ENCODE measurements at regions not wholly inside any gene's neighbourhood (a gene's known extent, or its start where the extent isn't known, plus 50 kb on each side); places are given as distances from the start of the nearest gene placed in this dataset.

DNA sequence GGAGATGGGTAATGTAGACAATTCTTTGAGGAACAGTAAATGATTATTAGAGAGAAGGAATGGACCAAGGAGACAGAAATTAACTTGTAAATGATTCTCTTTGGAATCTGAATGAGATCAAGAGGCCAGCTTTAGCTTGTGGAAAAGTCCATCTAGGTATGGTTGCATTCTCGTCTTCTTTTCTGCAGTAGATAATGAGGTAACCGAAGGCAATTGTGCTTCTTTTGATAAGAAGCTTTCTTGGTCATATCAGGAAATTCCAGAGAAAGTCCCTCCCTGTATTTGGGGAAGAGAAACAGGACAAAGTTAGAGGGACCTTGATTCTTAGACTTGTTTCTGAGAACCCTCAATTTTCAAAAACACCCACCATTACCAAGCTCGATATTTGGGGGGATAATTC is 109.1 kb upstream of the PRSS16 start:
- TF ChIP-seq EZH2phosphoT487 (IDR thresholded peaks at IDR 0.05; ENCODE audit: insufficient read depth, low read depth) (no peak), EZH2 (IDR thresholded peaks at IDR 0.05; ENCODE audit: insufficient read depth, poor library complexity, severe bottlenecking) (no peak)

All from GM23248 (cell line).